NCI-H2029 treated with DMSO at 0.1 percent for 48 hours (cell line): ENCODE measurements at regions not wholly inside any gene's neighbourhood (a gene's known extent, or its start where the extent isn't known, plus 50 kb on each side); places are given as distances from the start of the nearest gene placed in this dataset.

Experiments used
- DNase-seq: peaks from one replicate; lab custom pipeline; 2025; lab: John Stamatoyannopoulos, UW

- DNase-seq, result no peak
Observed at GRCh38 chr6:14065350-14065749, 52.2 kb upstream of the CD83 start.

GRCh38 chr6:14066782-14067406 lies 50.7 kb upstream of the CD83 start:
- DNase-seq, result peak; percentile 98

GRCh38 chr6:14067656-14068055 lies 49.9 kb upstream of the CD83 start:
- no peak for DNase-seq
